ENCODE measurements at regions not wholly inside any gene's neighbourhood (a gene's known extent, or its start where the extent isn't known, plus 50 kb on each side); places are given as distances from the start of the nearest gene placed in this dataset.

- no peak overlapping the region for H3K27ac ChIP-seq
- H3K36me3 ChIP-seq (replicated peaks in 1 of 2; ENCODE audit: insufficient read depth in 1 of 2, low read depth in 2 of 2), result no peaks in the 10 kb centered on the region
- ATAC-seq (no peak), DNase-seq (no peak)
- TF ChIP-seq POLR2A (IDR thresholded peaks at IDR 0.05), result no peak
- TF ChIP-seq, protein P1, sequence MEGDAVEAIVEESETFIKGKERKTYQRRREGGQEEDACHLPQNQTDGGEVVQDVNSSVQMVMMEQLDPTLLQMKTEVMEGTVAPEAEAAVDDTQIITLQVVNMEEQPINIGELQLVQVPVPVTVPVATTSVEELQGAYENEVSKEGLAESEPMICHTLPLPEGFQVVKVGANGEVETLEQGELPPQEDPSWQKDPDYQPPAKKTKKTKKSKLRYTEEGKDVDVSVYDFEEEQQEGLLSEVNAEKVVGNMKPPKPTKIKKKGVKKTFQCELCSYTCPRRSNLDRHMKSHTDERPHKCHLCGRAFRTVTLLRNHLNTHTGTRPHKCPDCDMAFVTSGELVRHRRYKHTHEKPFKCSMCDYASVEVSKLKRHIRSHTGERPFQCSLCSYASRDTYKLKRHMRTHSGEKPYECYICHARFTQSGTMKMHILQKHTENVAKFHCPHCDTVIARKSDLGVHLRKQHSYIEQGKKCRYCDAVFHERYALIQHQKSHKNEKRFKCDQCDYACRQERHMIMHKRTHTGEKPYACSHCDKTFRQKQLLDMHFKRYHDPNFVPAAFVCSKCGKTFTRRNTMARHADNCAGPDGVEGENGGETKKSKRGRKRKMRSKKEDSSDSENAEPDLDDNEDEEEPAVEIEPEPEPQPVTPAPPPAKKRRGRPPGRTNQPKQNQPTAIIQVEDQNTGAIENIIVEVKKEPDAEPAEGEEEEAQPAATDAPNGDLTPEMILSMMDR (IDR thresholded peaks at IDR 0.05), result no peak
- peaks cover 0 to 6% (median 0%) of the 10 kb centered on the region in 3 donors for H3K9me3 ChIP-seq
- H3K4me1 ChIP-seq, result no peaks in the 10 kb centered on the region
- WGBS, 2 donors, result 31 to 38% methylated on average over 3 of the region's 3 CpGs
- no peaks in the 10 kb centered on the region for H3K27me3 ChIP-seq
- intact Hi-C loops (cut with DNase I), result no loop called here
- no peak overlapping the region for H3K4me3 ChIP-seq
These were observed 1075.3 kb upstream of the ALCAM start for GRCh38 chr3:104291437-104291851.

GRCh38 chr3:104291878-104292277 is 1074.8 kb upstream of the ALCAM start:
- H3K9me3 ChIP-seq, result peaks cover 0 to 6% (median 0%) of the 10 kb centered on the region in 3 donors
- no peak for TF ChIP-seq POLR2A (IDR thresholded peaks at IDR 0.05)
- TF ChIP-seq, protein P1 (IDR thresholded peaks at IDR 0.05), result no peak
- no peaks in the 10 kb centered on the region for H3K27me3 ChIP-seq
- H3K36me3 ChIP-seq (replicated peaks in 1 of 2; ENCODE audit: insufficient read depth in 1 of 2, low read depth in 2 of 2), result no peaks in the 10 kb centered on the region
- no peaks in the 10 kb centered on the region for H3K4me1 ChIP-seq
- H3K27ac ChIP-seq, result no peak overlapping the region
- no peak for ATAC-seq
- intact Hi-C loops (cut with DNase I), result no loop called here
- no peak for DNase-seq
- no peak overlapping the region for H3K4me3 ChIP-seq
- 0 to 11% methylated on average over 2 of the region's 2 CpGs for WGBS, 2 donors

DNA sequence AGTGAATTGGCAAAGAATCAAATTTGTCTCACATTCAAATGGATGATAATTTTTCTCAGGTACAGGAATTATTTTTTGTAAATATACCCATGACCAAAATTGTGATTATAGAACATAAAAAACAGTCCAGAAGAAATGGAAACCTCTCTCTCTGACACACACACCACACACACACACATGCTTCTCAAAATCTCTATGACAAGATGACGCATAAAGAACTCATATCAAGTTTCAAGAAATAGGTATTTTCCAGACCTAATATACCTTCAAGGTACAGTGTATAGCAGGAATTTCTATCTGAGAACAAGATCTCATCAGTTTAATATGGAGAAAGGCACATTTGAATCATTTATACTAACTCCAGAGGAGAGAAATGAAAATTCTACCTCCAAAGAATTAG is 1069.1 kb upstream of the ALCAM start:
- Histone ChIP-seq H3K27ac (no peak overlapping the region), H3K9me3 (no peaks in the 10 kb centered on the region), H3K4me1 (no peaks in the 10 kb centered on the region), H3K27me3 (no peaks in the 10 kb centered on the region), H3K4me3 (no peak overlapping the region), H3K36me3 (replicated peaks in 1 of 2; ENCODE audit: insufficient read depth in 1 of 2, low read depth in 2 of 2) (no peaks in the 10 kb centered on the region)
- TF ChIP-seq, protein P1 (IDR thresholded peaks at IDR 0.05), result no peak
- no peak for TF ChIP-seq POLR2A (IDR thresholded peaks at IDR 0.05)
- ATAC-seq, result no peak
- intact Hi-C loops (cut with DNase I), result no loop called here
- DNase-seq, result no peak
- 87 to 96% methylated on average over 1 of the region's 1 CpG for WGBS, 2 donors

GRCh38 chr3:104298662-104299061 is 1068.0 kb upstream of the ALCAM start:
- DNase-seq (no peak), ATAC-seq (no peak)
- Histone ChIP-seq H3K27ac (no peak overlapping the region), H3K27me3 (no peaks in the 10 kb centered on the region), H3K9me3 (no peaks in the 10 kb centered on the region), H3K36me3 (replicated peaks in 1 of 2; ENCODE audit: insufficient read depth in 1 of 2, low read depth in 2 of 2) (no peaks in the 10 kb centered on the region), H3K4me3 (no peak overlapping the region), H3K4me1 (no peaks in the 10 kb centered on the region)
- intact Hi-C loops (cut with DNase I), result no loop called here
- no peak for TF ChIP-seq POLR2A (IDR thresholded peaks at IDR 0.05)
- TF ChIP-seq, protein P1 (IDR thresholded peaks at IDR 0.05), result no peak
- 27 to 40% methylated on average over 2 of the region's 2 CpGs for WGBS, 2 donors

DNA sequence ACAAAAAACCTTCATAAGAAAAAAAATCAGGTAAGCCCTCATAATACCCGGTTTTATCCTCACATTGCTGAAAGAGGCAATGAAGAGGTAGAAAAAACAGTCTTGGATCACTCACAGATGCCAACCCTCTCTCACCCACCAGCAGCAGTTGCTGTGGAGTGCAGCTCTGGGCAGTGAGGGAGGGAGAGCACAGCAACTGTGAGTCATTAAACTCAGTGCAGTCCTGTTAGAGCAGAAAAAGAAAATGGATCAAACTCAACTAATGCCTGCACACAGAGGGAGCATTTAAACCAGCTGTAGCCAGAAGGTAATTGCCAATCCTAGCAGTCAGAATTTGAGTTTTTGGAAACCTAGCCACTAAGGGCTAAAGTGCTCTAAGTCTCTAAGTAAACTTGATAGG is 1050.6 kb upstream of the ALCAM start:
- H3K4me1 ChIP-seq, result no peaks in the 10 kb centered on the region
- intact Hi-C loops (cut with DNase I), result no loop called here
- H3K9me3 ChIP-seq, result no peaks in the 10 kb centered on the region
- no peaks in the 10 kb centered on the region for H3K27me3 ChIP-seq
- H3K36me3 ChIP-seq (replicated peaks in 1 of 2; ENCODE audit: insufficient read depth in 1 of 2, low read depth in 2 of 2), result no peaks in the 10 kb centered on the region
- no peak overlapping the region for H3K4me3 ChIP-seq
- ATAC-seq, result no peak
- TF ChIP-seq POLR2A (IDR thresholded peaks at IDR 0.05), result no peak
- TF ChIP-seq, protein P1 (IDR thresholded peaks at IDR 0.05), result no peak
- 37 to 38% methylated on average over 1 of the region's 1 CpG for WGBS, 2 donors
- H3K27ac ChIP-seq, result no peak overlapping the region
- DNase-seq, result no peak

Measured in body of pancreas (tissue), 4 donors.